HEK293T (cell line): ENCODE measurements at regions not wholly inside any gene's neighbourhood (a gene's known extent, or its start where the extent isn't known, plus 50 kb on each side); places are given as distances from the start of the nearest gene placed in this dataset.
"Not testable (repeated sequence)": the region's sequence is repeated elsewhere in the genome, so short reads cannot be mapped to it uniquely, and the experiment has no call there.

ENCODE experiments used
- ARNT ChIP-seq: fragments of 450-650 bp; IDR thresholded peaks from 2 replicates; pipeline ENCODE4 v1.6.1; 2017; ENCODE audit warnings: mild to moderate bottlenecking
- BHLHE40 ChIP-seq: fragments of 450-650 bp; IDR thresholded peaks from 2 replicates; pipeline ENCODE4 v1.6.1; 2016; ENCODE audit warnings: mild to moderate bottlenecking, moderate library complexity, borderline replicate concordance
- ELF4 ChIP-seq: fragments of 450-650 bp; IDR thresholded peaks from 2 replicates; pipeline ENCODE4 v1.6.1; 2017; ENCODE audit warnings: antibody characterized with exemption
- FOXK2 ChIP-seq: fragments of 450-650 bp; IDR thresholded peaks from 2 replicates; pipeline ENCODE4 v1.6.1; 2016; ENCODE audit warnings: mild to moderate bottlenecking
- FOXM1 ChIP-seq: fragments of 450-650 bp; IDR thresholded peaks from 2 replicates; pipeline ENCODE4 v1.6.1; 2017; ENCODE audit warnings: mild to moderate bottlenecking, borderline replicate concordance
- SP1 ChIP-seq: fragments of 450-650 bp; IDR thresholded peaks from 2 replicates; pipeline ENCODE4 v1.6.1; 2017

- not testable (repeated sequence) for TF ChIP-seq ELF4, FOXK2, FOXM1, SP1, ARNT, BHLHE40
Observed at GRCh38 chr12:73671550-73671949, 866.1 kb upstream of the ATXN7L3B start.
